ENCODE measurements at regions not wholly inside any gene's neighbourhood (a gene's known extent, or its start where the extent isn't known, plus 50 kb on each side); places are given as distances from the start of the nearest gene placed in this dataset.

GRCh38 chr7:156090988-156091387 is 278.7 kb upstream of the SHH start:
- WGBS, 2 donors = 81 to 85% methylated on average over 3 to 6 of the region's 6 CpGs
- no peak for DNase-seq

GRCh38 chr7:156089222-156089621 is 277.0 kb upstream of the SHH start:
- TF ChIP-seq CTCF (IDR thresholded peaks at IDR 0.05) = no peak
- DNase-seq = no peak
- 85 to 92% methylated on average over 4 to 11 of the region's 11 CpGs for WGBS, 2 donors

More at GRCh38 chr7:156090988-156091387, 278.7 kb upstream of the SHH start:
- Histone ChIP-seq H3K36me3 (no peaks in the 10 kb centered on the region), H3K27ac (no peak overlapping the region), H3K9me3 (no peaks in the 10 kb centered on the region), H3K4me3 (no peak overlapping the region), H3K27me3 (peaks cover 0 to 24% (median 0%) of the 10 kb centered on the region in 4 donors), H3K4me1 (no peaks in the 10 kb centered on the region)
- intact Hi-C loops (cut with DNase I) = no loop called here
- no peak for TF ChIP-seq POLR2A (IDR thresholded peaks at IDR 0.05)
- no peak for TF ChIP-seq CTCF (IDR thresholded peaks at IDR 0.05)

DNA sequence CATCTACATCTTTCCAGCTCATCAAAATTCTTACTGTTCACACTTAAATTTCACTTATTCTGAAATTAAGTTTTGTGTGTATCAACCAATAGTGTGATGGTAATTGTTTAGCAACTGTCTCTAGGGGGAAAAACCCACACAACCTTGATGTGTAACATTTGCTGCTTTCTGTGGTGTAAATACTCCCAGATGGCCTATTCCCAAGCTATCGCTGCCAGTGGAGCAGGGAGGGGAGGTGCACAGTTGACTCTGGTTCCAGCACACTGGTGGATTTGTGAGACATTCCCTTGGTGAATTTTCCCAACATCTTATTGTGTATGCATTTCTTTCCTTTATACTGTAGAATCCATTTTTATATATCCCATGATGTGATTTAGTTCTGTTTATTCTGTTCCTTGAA is 275.9 kb upstream of the SHH start:
- Histone ChIP-seq H3K36me3 (no peaks in the 10 kb centered on the region), H3K4me1 (no peaks in the 10 kb centered on the region), H3K4me3 (no peak overlapping the region), H3K27me3 (peaks cover 0 to 10% (median 0%) of the 10 kb centered on the region in 4 donors), H3K27ac (no peak overlapping the region), H3K9me3 (no peaks in the 10 kb centered on the region)
- no peak for DNase-seq
- 77 to 82% methylated on average over 1 of the region's 1 CpG for WGBS, 2 donors
- TF ChIP-seq POLR2A (IDR thresholded peaks at IDR 0.05) = no peak
- TF ChIP-seq CTCF (IDR thresholded peaks at IDR 0.05) = no peak
- intact Hi-C loops (cut with DNase I) = no loop called here

More at GRCh38 chr7:156089222-156089621, 277.0 kb upstream of the SHH start:
- intact Hi-C loops (cut with DNase I) = no loop called here
- H3K4me3 ChIP-seq = no peak overlapping the region
- peaks cover 0 to 11% (median 0%) of the 10 kb centered on the region in 4 donors for H3K27me3 ChIP-seq
- no peaks in the 10 kb centered on the region for H3K9me3 ChIP-seq
- H3K27ac ChIP-seq = no peak overlapping the region
- H3K36me3 ChIP-seq = no peaks in the 10 kb centered on the region
- no peaks in the 10 kb centered on the region for H3K4me1 ChIP-seq

DNA sequence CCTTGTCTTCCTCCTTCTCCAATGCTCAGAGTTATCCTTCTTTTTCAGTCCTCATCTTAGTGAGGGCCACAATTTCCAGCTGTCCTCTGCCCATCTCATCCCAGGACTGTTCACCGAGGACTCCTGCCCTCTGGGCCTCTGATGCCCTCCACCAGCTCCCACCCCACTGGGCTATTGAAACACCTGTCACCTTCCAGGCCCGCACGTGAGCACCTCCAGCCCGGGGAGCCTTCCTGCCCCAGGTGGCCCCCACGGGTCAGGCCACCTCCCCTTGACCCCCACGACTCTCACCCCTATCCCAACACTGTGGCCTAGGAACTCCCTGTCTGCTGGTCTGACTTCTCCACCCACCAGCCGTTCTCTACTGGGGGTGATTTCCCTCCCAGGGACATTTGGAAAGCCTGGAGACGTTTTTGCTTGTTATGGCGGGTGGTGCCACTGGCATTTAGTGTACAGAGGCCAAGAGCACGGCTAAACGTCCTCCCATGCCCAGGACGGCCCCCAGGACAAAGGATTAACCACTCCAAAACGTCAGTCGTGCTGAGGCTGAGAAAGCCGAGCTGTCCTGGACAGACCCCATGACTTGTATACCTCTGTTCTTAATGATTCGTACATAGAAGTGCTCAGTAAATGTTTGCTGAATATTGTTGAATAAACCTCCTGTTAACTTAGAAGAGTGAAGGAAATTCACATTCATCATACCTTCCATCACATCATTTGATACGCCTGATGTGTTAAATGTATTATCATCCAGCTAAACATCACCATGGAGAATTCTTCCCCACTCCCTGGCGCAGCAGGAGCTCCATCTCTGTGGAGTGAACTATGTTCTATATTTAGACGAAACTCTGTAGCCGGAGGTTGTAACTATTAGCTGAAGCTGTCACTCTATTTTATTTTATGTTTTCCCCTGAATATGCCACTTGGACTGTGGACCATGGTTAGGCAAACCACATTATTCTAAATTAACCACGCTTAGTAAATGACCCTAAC is 270.1 kb upstream of the SHH start:
- no peak for TF ChIP-seq CTCF (IDR thresholded peaks at IDR 0.05)
- no peak for TF ChIP-seq POLR2A (IDR thresholded peaks at IDR 0.05)
- Histone ChIP-seq H3K9me3 (no peaks in the 10 kb centered on the region), H3K36me3 (no peaks in the 10 kb centered on the region), H3K4me3 (no peak overlapping the region), H3K27ac (no peak overlapping the region), H3K27me3 (peaks cover 0 to 3% (median 0%) of the 10 kb centered on the region in 4 donors), H3K4me1 (no peaks in the 10 kb centered on the region)
- DNase-seq = no peak
- 69 to 72% methylated on average over 8 to 15 of the region's 21 CpGs for WGBS, 2 donors
- intact Hi-C loops (cut with DNase I) = no loop called here

DNA sequence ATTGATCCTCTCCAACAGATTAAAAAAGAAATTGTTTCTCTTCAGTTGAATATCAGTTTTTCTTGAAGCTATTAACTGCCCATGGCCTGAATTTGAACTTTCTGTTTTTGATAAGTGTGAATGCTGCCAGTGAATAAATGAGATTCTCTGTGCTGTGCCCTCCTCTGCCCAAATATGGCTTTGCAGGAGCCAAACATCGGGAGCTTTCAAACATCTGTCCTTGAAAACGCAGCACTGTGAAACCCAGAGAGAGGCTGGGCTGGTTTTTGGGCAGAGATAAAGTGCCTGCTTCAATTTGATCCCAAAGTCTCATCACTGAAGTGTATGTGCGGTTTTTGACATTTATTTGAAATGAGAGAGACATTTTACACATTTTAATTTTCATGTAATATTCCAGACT is 268.3 kb upstream of the SHH start:
- H3K4me3 ChIP-seq = no peak overlapping the region
- H3K4me1 ChIP-seq = no peaks in the 10 kb centered on the region
- DNase-seq = no peak
- no peak for TF ChIP-seq POLR2A (IDR thresholded peaks at IDR 0.05)
- no peak for TF ChIP-seq CTCF (IDR thresholded peaks at IDR 0.05)
- no peaks in the 10 kb centered on the region for H3K36me3 ChIP-seq
- H3K9me3 ChIP-seq = no peaks in the 10 kb centered on the region
- 17 to 20% methylated on average over 3 of the region's 3 CpGs for WGBS, 2 donors
- peaks cover 0 to 3% (median 0%) of the 10 kb centered on the region in 4 donors for H3K27me3 ChIP-seq
- intact Hi-C loops (cut with DNase I) = no loop called here
- H3K27ac ChIP-seq = no peak overlapping the region

All from esophagus squamous epithelium (tissue), 5 donors.